ENCODE measurements at regions not wholly inside any gene's neighbourhood (a gene's known extent, or its start where the extent isn't known, plus 50 kb on each side); places are given as distances from the start of the nearest gene placed in this dataset.

DNA sequence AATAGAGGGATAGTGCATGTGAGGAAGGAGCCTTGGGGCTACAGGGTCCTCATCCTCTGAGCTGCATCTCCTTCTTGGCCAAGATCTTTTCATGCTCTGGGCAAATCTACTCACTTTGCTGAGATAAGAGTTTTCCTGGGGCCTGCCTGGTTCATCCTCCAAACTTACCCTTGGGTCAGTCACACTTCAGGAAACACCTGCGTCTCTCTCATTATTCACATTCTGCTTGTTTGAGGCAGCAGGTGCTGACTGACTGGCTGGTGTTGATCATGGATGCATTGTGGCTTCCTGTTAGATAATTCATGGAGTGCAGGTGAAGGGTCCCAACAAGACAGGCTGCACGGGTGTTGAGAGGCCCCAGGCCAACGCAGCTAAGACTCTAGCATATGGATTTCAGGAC lies 162.6 kb downstream of the SALL1 start:
- H3K4me3 Mint-ChIP-seq: no peak overlapping the region
- no peaks in the 10 kb centered on the region for H3K4me1 Mint-ChIP-seq (ENCODE audit: low read depth)
- ChIA-PET CTCF (no interaction called here), POLR2A (no interaction called here)
- no peaks in the 10 kb centered on the region for H3K27me3 Mint-ChIP-seq
- no peaks in the 10 kb centered on the region for H3K9me3 Mint-ChIP-seq
- intact Hi-C loops (cut with micrococcal nuclease): no loop called here
- DNase-seq: no peak
- H3K36me3 Mint-ChIP-seq (ENCODE audit: low read depth): no peaks in the 10 kb centered on the region
- TF ChIP-seq, protein P1, sequence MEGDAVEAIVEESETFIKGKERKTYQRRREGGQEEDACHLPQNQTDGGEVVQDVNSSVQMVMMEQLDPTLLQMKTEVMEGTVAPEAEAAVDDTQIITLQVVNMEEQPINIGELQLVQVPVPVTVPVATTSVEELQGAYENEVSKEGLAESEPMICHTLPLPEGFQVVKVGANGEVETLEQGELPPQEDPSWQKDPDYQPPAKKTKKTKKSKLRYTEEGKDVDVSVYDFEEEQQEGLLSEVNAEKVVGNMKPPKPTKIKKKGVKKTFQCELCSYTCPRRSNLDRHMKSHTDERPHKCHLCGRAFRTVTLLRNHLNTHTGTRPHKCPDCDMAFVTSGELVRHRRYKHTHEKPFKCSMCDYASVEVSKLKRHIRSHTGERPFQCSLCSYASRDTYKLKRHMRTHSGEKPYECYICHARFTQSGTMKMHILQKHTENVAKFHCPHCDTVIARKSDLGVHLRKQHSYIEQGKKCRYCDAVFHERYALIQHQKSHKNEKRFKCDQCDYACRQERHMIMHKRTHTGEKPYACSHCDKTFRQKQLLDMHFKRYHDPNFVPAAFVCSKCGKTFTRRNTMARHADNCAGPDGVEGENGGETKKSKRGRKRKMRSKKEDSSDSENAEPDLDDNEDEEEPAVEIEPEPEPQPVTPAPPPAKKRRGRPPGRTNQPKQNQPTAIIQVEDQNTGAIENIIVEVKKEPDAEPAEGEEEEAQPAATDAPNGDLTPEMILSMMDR (IDR thresholded peaks at IDR 0.05): no peak
- no peak overlapping the region for H3K27ac Mint-ChIP-seq
- ATAC-seq: no peak

DNA sequence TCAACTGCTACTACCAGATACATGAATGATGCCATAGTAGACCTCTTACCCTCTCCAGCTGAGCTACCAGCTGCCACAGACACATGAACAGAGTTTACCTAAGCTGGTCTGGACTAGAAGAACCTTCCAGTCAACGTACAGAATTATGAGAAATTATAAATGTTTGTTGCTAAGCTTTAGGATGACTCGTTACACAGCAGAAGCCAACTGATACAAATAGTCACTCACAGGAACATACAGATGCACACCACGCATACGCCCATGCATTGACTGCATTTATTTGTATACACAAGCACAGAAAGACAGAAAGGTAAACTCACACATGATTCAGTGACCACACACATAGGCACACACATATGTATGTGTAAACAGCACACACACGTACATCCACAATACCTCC lies 164.6 kb downstream of the SALL1 start:
- no peak for DNase-seq
- ChIA-PET POLR2A (no interaction called here), CTCF (no interaction called here)
- intact Hi-C loops (cut with micrococcal nuclease): no loop called here
- TF ChIP-seq, protein P1 (IDR thresholded peaks at IDR 0.05): no peak
- no peak overlapping the region for H3K4me3 Mint-ChIP-seq
- no peaks in the 10 kb centered on the region for H3K27me3 Mint-ChIP-seq
- no peaks in the 10 kb centered on the region for H3K36me3 Mint-ChIP-seq (ENCODE audit: low read depth)
- no peaks in the 10 kb centered on the region for H3K4me1 Mint-ChIP-seq (ENCODE audit: low read depth)
- H3K27ac Mint-ChIP-seq: no peak overlapping the region
- ATAC-seq: no peak
- no peaks in the 10 kb centered on the region for H3K9me3 Mint-ChIP-seq

DNA sequence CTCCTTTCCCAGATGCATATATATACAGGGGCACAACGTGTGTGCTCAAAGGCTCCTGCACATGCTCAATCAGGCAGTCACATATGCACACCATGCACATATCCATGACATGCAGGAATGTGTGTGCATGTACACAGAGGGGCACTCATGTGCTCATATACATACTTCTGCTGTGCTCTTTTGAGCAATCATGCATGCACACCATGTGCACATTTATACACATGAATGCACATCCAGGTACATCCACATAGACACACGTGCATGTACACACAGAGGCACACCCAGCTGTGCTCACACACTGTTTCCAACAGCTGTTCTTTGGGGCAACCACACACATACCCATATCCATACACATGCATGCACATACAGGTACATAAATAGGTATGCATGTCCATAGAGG lies 165.3 kb downstream of the SALL1 start:
- Mint-ChIP-seq H3K27me3 (no peaks in the 10 kb centered on the region), H3K4me1 (ENCODE audit: low read depth) (no peaks in the 10 kb centered on the region), H3K9me3 (no peaks in the 10 kb centered on the region), H3K4me3 (no peak overlapping the region), H3K36me3 (ENCODE audit: low read depth) (no peaks in the 10 kb centered on the region), H3K27ac (no peak overlapping the region)
- intact Hi-C loops (cut with micrococcal nuclease): no loop called here
- POLR2A ChIA-PET: no interaction called here
- TF ChIP-seq, protein P1 (IDR thresholded peaks at IDR 0.05): no peak
- CTCF ChIA-PET: no interaction called here
- no peak for ATAC-seq
- no peak for DNase-seq

DNA sequence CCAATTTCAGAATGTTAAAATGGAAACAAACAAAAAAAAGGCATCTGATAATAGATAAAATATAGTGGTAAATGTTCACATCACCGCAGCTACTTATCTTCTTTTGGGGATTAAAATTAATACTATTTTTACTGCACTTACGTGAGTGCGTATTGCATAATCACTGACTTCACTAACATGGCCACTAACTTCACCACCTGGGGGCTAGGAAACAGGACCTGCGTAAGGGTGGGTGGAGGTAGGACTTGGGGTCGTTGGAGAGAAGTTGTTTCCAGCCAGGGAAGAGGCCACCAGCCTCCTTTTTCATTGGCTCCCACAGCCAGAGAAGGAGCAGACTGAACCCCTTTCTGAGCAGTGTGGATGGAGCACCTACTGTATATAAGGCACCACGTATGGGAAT lies 166.4 kb downstream of the SALL1 start:
- H3K27me3 Mint-ChIP-seq: no peaks in the 10 kb centered on the region

DNA sequence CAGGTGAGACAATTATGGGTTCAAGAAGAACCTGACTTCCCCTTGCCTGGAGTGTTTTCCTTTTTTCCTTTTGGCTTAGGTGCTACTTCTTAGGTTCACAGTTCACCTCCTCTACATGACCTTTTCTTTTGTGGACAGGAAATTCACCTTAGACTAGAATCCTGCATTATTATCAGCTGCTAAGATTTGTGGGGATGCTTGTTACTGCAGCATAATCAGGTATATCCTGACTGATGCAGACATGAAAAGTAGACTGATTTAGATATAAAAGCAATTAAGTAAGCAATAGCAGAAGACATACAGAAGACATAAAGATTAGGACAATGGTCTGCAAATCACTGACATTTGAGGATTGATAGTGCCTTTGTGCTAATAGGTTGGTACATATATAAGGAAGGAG lies 168.3 kb downstream of the SALL1 start:
- ATAC-seq: no peak
- TF ChIP-seq, protein P1 (IDR thresholded peaks at IDR 0.05): no peak
- intact Hi-C loops (cut with micrococcal nuclease): no loop called here
- H3K36me3 Mint-ChIP-seq (ENCODE audit: low read depth): no peaks in the 10 kb centered on the region
- POLR2A ChIA-PET: interaction anchor here (0.8 kb wide), 1 partner anchor 15 kb away, joined by 3 read pairs; no protein-coding TSS in a partner anchor
- DNase-seq: no peak
- CTCF ChIA-PET: no interaction called here
- no peaks in the 10 kb centered on the region for H3K27me3 Mint-ChIP-seq
- no peaks in the 10 kb centered on the region for H3K9me3 Mint-ChIP-seq
- no peak overlapping the region for H3K27ac Mint-ChIP-seq
- no peaks in the 10 kb centered on the region for H3K4me1 Mint-ChIP-seq (ENCODE audit: low read depth)
- no peak overlapping the region for H3K4me3 Mint-ChIP-seq

More for the DNA sequence above, 166.4 kb downstream of the SALL1 start:
- Mint-ChIP-seq H3K4me3 (no peak overlapping the region), H3K4me1 (ENCODE audit: low read depth) (no peaks in the 10 kb centered on the region), H3K9me3 (no peaks in the 10 kb centered on the region), H3K36me3 (ENCODE audit: low read depth) (no peaks in the 10 kb centered on the region), H3K27ac (no peak overlapping the region)
- TF ChIP-seq, protein P1 (IDR thresholded peaks at IDR 0.05): no peak
- POLR2A ChIA-PET: no interaction called here
- CTCF ChIA-PET: no interaction called here
- no peak for DNase-seq
- ATAC-seq: no peak
- intact Hi-C loops (cut with micrococcal nuclease): no loop called here

Measured in activated CD8-positive, alpha-beta T cell treated with anti-CD3 and anti-CD28 coated beads for 36 hours (primary cell).